Urinary bladder (tissue), 3 donors: ENCODE measurements at regions not wholly inside any gene's neighbourhood (a gene's known extent, or its start where the extent isn't known, plus 50 kb on each side); places are given as distances from the start of the nearest gene placed in this dataset.

Experiments used
- DNase-seq: peaks from one replicate; pipeline ENCODE4 v3.0.0-alpha.2; 2015; ENCODE audit errors: extremely low spot score
- H3K27ac ChIP-seq: one replicate; pipeline ENCODE4 v1.5.1; 2013; ENCODE audit warnings: low read depth, mild to moderate bottlenecking, moderate library complexity
- H3K36me3 ChIP-seq: one replicate; pipeline ENCODE4 v1.6.1; 2013; ENCODE audit warnings: mild to moderate bottlenecking, moderate library complexity; ENCODE audit not compliant: insufficient read depth
- H3K4me1 ChIP-seq: one replicate; pipeline ENCODE4 v1.6.1; 2013; ENCODE audit warnings: mild to moderate bottlenecking, moderate library complexity; ENCODE audit not compliant: insufficient read depth
- H3K4me3 ChIP-seq: one replicate; pipeline ENCODE4 v1.5.1; 2013; ENCODE audit warnings: low read depth, low read length
- WGBS: extraction: QIAGEN DNeasy Blood & Tissue Kit; methylation state at CpG from one replicate; pipeline ENCODE4 v1.1.7; 2013; 5-methylcytosine and 5-hydroxymethylcytosine counted together
- donor health status: healthy with polysubstance abuse.
- donor health status: healthy.

- DNase-seq: no peak
- Histone ChIP-seq H3K36me3 (no peaks in the 10 kb centered on the region), H3K4me1 (no peaks in the 10 kb centered on the region), H3K4me3 (no peak overlapping the region), H3K27ac (no peak overlapping the region)
- 20% methylated on average over 4 of the region's 4 CpGs for WGBS
Measured at GRCh38 chr1:96482616-96483015, 239.0 kb upstream of the PTBP2 start.

- Histone ChIP-seq H3K27ac (no peak overlapping the region), H3K4me1 (no peaks in the 10 kb centered on the region), H3K36me3 (no peaks in the 10 kb centered on the region), H3K4me3 (no peak overlapping the region)
- no peak for DNase-seq
- 69% methylated on average over 3 of the region's 3 CpGs for WGBS
Measured at GRCh38 chr1:96487394-96487793, 234.2 kb upstream of the PTBP2 start.

GRCh38 chr1:96487971-96488370 lies 233.6 kb upstream of the PTBP2 start:
- no peak overlapping the region for H3K27ac ChIP-seq
- DNase-seq: no peak
- H3K4me3 ChIP-seq: no peak overlapping the region
- no peaks in the 10 kb centered on the region for H3K4me1 ChIP-seq
- WGBS: 72% methylated on average over 5 of the region's 5 CpGs
- H3K36me3 ChIP-seq: no peaks in the 10 kb centered on the region

GRCh38 chr1:96488777-96489176 lies 232.8 kb upstream of the PTBP2 start:
- no peak for DNase-seq
- H3K27ac ChIP-seq: no peak overlapping the region
- H3K36me3 ChIP-seq: no peaks in the 10 kb centered on the region
- H3K4me1 ChIP-seq: no peaks in the 10 kb centered on the region
- H3K4me3 ChIP-seq: no peak overlapping the region
- WGBS: 70% methylated on average over 2 of the region's 2 CpGs

- Histone ChIP-seq H3K27ac (no peak overlapping the region), H3K4me3 (no peak overlapping the region), H3K4me1 (no peaks in the 10 kb centered on the region), H3K36me3 (no peaks in the 10 kb centered on the region)
- WGBS: 77% methylated on average over 4 of the region's 4 CpGs
- no peak for DNase-seq
Measured at GRCh38 chr1:96492236-96492635, 229.3 kb upstream of the PTBP2 start.

GRCh38 chr1:96498744-96499340 lies 222.7 kb upstream of the PTBP2 start:
- Histone ChIP-seq H3K4me1 (no peaks in the 10 kb centered on the region), H3K36me3 (no peaks in the 10 kb centered on the region), H3K4me3 (no peak overlapping the region), H3K27ac (no peak overlapping the region)
- 73% methylated on average over 5 of the region's 5 CpGs for WGBS
- no peak for DNase-seq

- H3K36me3 ChIP-seq: no peaks in the 10 kb centered on the region
- H3K4me1 ChIP-seq: no peaks in the 10 kb centered on the region
- DNase-seq: no peak
Measured at GRCh38 chr1:96508233-96508632, 213.4 kb upstream of the PTBP2 start.

GRCh38 chr1:96509339-96509738 lies 212.2 kb upstream of the PTBP2 start:
- WGBS: 78% methylated on average over 1 of the region's 1 CpG
- no peak overlapping the region for H3K27ac ChIP-seq
- no peak overlapping the region for H3K4me3 ChIP-seq
- no peaks in the 10 kb centered on the region for H3K4me1 ChIP-seq
- H3K36me3 ChIP-seq: no peaks in the 10 kb centered on the region
- DNase-seq: no peak

More at GRCh38 chr1:96508233-96508632, 213.4 kb upstream of the PTBP2 start:
- WGBS: 83% methylated on average over 4 of the region's 4 CpGs
- no peak overlapping the region for H3K27ac ChIP-seq
- no peak overlapping the region for H3K4me3 ChIP-seq

GRCh38 chr1:96509951-96510350 lies 211.6 kb upstream of the PTBP2 start:
- 70% methylated on average over 2 of the region's 2 CpGs for WGBS
- Histone ChIP-seq H3K4me3 (no peak overlapping the region), H3K27ac (no peak overlapping the region), H3K4me1 (no peaks in the 10 kb centered on the region), H3K36me3 (no peaks in the 10 kb centered on the region)
- DNase-seq: no peak

GRCh38 chr1:96510391-96510790 lies 211.2 kb upstream of the PTBP2 start:
- Histone ChIP-seq H3K4me3 (no peak overlapping the region), H3K27ac (no peak overlapping the region), H3K4me1 (no peaks in the 10 kb centered on the region), H3K36me3 (no peaks in the 10 kb centered on the region)
- DNase-seq: no peak
- 63% methylated on average over 3 of the region's 3 CpGs for WGBS

GRCh38 chr1:96510911-96511310 lies 210.7 kb upstream of the PTBP2 start:
- H3K27ac ChIP-seq: no peak overlapping the region
- no peaks in the 10 kb centered on the region for H3K36me3 ChIP-seq
- 86% methylated on average over 3 of the region's 3 CpGs for WGBS
- no peaks in the 10 kb centered on the region for H3K4me1 ChIP-seq
- no peak overlapping the region for H3K4me3 ChIP-seq
- DNase-seq: no peak

GRCh38 chr1:96513136-96513535 lies 208.4 kb upstream of the PTBP2 start:
- no peak for DNase-seq
- Histone ChIP-seq H3K4me3 (no peak overlapping the region), H3K4me1 (no peaks in the 10 kb centered on the region), H3K36me3 (no peaks in the 10 kb centered on the region), H3K27ac (no peak overlapping the region)
- 44% methylated on average over 1 of the region's 1 CpG for WGBS

GRCh38 chr1:96515430-96515829 lies 206.2 kb upstream of the PTBP2 start:
- WGBS: 88% methylated on average over 3 of the region's 3 CpGs
- DNase-seq: no peak
- Histone ChIP-seq H3K27ac (no peak overlapping the region), H3K36me3 (no peaks in the 10 kb centered on the region), H3K4me3 (no peak overlapping the region), H3K4me1 (no peaks in the 10 kb centered on the region)

GRCh38 chr1:96515925-96516324 lies 205.7 kb upstream of the PTBP2 start:
- 97% methylated on average over 1 of the region's 1 CpG for WGBS
- Histone ChIP-seq H3K4me3 (no peak overlapping the region), H3K36me3 (no peaks in the 10 kb centered on the region), H3K4me1 (no peaks in the 10 kb centered on the region), H3K27ac (no peak overlapping the region)
- no peak for DNase-seq
